GM19324 (cell line): ENCODE measurements at regions not wholly inside any gene's neighbourhood (a gene's known extent, or its start where the extent isn't known, plus 50 kb on each side); places are given as distances from the start of the nearest gene placed in this dataset.
"Not testable (repeated sequence)": the region's sequence is repeated elsewhere in the genome, so short reads cannot be mapped to it uniquely, and the experiment has no call there.

Experiments
- ATAC-seq: cut with Tn5 transposase; IDR thresholded peaks from one replicate; pipeline ENCODE4 v1.9.1; 2021; ENCODE audit warnings: mild to moderate bottlenecking, moderate library complexity; ENCODE audit not compliant: unreplicated experiment, low FRiP score

DNA sequence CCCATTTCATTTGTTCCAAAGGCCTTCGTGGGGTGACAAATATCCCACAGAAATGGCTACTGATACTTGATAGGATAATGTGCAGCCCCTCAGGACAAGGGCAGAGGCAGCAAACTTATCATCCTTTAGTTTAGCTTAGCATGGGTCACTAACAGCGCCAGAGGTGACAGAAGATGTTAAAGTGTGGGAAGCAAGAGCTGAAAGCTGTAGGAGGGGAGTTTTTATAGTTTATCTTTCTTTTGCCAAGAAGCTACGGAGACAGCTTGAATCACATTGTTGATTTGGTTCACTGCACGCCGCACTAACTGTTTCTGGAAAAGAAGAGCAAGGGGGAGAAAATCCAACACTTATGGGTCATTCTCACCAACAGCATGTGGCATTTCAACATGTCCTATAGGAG, 773.9 kb upstream of the MMS22L start:
- no peak for ATAC-seq

DNA sequence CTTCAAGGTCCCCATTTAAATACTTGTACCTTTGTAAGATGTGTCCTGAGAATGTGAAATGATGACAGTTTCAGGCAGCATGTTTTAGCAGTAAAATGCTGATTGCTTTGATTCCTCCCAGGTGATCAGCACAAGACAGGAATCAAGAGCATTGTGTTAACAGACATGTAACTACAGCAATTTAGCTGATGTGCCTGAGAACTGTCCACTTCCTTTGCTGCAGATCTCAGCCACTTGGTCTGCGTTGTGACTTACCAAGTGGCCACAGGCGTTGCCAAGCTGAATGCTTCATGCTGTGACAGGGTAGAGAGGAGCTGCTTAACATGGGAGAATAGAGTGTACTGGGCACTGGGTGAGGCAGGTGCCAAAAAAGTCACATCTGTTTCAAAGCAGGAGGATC, 767.0 kb upstream of the POU3F2 start:
- no peak for ATAC-seq

DNA sequence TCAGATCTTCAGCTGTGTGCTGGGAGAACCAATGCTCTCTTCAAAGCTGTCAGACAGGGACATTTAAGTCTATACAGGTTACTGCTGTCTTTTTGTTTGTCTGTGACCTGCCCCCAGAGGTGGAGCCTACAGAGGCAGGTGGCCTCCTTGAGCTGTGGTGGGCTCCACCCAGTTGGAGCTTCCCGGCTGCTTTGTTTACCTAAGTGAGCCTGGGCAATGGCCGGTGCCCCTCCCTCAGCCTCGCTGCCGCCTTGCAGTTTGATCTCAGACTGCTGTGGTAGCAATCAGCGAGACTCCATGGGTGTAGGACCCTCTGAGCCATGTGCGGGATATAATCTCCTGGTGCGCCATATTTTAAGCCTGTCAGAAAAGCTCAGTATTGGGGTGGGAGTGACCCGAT, 745.8 kb upstream of the POU3F2 start:
- ATAC-seq: not testable (repeated sequence)

DNA sequence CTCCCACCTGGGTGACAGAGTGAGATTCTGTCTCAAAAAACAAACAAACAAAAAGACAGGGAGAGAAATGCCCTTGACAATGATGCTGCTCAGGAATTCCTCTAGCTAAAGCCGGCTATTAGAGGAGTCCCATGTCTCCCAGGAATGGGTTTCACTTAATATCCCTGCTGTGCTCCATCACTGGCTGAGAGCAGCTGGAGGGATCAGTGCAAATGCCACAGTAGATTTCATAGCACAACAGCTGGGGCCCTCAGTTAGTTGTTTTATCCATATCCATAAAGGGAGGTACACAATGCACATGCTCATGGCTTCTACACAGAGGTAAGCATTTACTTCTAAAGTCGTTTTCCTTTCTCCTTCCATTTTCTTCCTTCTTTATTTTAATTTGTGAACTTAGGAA, 742.0 kb upstream of the POU3F2 start:
- no peak for ATAC-seq

DNA sequence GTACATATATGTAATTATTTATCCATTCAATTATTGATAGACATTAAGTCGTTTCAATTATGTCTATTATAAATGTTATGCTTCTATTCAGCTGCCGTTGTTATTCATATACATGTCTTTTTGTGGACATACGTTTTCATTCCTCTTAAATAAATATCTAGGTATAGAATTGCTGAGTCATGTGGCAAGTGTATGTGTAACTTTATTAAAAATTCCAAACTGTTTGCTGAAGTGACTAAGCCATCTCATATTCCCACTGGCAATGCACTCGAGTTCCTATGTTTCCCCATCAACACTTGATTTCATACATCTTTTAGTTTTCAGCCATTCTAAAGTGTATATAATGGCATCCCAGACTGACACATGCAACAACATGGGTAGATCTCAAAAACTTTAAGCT, 739.7 kb upstream of the POU3F2 start:
- no peak for ATAC-seq

DNA sequence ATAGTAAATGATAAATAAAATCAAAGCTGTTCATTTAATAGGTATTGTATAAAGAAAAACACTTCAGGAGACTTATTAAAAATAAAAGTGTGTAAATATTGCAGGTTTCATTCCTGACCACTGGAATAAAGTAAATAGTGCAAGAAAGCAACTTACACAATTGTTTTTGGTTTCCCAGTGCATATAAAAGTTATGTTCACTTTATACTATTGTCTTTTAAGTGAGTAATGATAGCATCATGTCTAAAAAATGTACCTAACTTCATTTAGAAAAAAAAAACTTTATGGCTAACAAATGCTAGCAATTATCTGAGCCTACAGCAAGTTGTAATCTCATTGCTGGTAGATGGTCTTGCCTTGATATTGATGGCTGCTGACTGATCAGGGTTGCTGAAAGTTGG, 726.6 kb upstream of the POU3F2 start:
- no peak for ATAC-seq

DNA sequence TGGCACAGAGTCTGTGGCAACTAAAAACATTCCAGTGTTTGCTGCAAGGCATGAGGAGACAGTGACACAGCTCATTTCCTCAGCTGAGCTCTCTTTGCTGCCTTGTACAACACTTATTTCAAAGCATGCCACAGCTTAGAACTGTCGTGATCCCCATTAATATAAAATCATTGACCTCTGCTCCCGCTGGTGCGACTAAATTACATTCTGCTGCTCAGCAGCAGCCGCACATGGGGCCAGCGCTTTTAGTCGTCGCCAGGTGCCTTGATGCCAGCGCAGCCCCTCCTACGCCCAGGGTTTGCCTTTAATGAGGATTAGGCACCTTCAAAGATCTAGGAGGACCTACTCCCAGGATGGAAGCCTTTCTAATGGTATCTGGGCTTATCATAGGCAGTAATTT, 717.9 kb upstream of the POU3F2 start:
- no peak for ATAC-seq

GRCh38 chr6:98117068-98117467, 717.3 kb upstream of the POU3F2 start:
- no peak for ATAC-seq

DNA sequence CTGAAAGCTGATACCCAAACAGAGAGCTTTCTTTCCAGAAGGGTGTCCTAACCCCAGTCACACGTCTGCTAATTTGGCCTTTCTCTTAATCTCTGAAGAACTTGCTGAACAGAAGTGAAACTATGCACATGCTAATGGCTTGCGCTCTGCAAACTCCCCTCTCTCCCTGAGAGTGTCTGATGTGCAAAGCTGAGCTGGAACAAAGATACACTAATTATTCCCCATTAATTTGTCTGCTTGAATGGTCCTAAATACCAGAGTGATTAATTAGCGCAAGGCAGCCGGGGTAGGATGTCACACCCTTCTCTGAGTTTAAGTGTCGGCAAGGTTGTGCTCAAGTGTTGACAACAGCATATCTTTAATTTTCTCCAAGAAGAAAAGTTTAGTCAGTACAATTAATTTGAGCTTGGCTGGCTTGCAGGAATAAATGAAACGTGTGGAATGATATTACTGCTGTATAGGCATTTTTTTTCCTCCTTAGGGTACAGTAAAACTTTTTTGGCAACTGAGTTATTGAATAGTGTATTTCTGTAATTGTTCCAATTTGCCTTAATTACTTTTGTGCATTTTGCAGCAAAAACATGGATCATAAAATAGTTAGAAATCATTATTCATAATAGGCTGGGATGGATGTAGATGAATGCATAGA, 715.9 kb upstream of the POU3F2 start:
- ATAC-seq: no peak

DNA sequence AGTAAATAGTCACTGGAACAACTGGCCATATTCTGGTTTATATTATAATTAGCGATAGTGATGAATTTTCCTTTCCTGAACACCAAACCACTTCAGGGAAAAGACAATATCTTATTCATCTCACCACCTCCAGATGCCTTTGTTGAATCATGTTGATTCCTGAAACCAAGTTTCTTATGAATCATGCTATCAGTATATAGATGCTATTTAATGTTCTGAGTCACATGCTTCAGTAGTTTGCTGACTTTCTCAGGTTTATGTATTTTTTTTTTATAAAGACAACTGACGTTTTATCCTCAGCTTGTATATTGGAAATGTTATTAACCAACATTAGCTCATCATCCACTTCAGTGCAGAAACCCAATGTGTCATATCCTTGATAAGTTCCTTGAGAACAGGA, 710.2 kb upstream of the POU3F2 start:
- no peak for ATAC-seq

GRCh38 chr6:98131290-98131990, 702.9 kb upstream of the POU3F2 start:
- ATAC-seq: no peak

DNA sequence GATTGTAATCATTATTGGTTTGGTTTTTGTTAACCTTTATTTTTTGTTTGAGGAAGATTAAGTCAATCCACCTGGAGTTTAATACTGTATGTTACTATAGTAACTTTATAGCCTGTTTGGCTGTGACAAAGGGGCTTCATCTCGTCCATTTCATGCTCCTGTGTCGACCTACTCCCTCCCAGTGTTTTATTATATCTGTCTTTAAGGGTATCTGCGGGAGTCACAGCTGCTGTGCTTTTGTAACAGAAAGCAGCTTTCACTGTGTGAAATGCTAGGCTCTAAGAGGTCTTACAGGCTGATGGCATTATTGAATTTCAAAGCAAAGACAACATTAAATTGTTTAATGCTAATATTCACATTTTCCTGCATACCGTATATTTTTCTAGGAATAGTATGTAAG, 698.0 kb upstream of the POU3F2 start:
- ATAC-seq: no peak

- ATAC-seq: no peak
Observed at GRCh38 chr6:98137391-98137790, 697.0 kb upstream of the POU3F2 start.

GRCh38 chr6:98142839-98143238, 691.5 kb upstream of the POU3F2 start:
- no peak for ATAC-seq

- ATAC-seq: no peak
Observed at GRCh38 chr6:98146656-98147055, 687.7 kb upstream of the POU3F2 start.

- no peak for ATAC-seq
Observed at GRCh38 chr6:98156580-98156979, 677.8 kb upstream of the POU3F2 start.

DNA sequence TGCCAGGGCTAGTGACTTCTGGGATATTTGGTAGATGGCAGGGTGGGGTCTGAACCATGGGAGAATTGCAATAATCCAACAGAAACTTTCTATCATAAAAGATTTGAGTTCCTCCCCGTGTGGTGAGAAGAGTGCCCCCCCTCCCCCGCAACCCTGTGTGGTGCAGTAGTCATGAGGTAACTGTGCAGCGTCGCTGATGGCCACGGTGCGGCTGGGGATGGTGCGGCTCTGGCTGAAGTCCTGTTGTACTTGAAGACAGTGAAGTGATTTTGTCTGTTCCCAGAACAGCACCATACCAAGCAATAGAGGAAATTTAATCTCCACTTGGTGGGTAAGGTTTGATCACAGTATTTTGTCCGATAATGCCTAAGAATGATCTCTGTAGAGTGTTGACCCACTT, 654.8 kb upstream of the POU3F2 start:
- no peak for ATAC-seq

GRCh38 chr6:98200084-98200483, 634.3 kb upstream of the POU3F2 start:
- no peak for ATAC-seq

DNA sequence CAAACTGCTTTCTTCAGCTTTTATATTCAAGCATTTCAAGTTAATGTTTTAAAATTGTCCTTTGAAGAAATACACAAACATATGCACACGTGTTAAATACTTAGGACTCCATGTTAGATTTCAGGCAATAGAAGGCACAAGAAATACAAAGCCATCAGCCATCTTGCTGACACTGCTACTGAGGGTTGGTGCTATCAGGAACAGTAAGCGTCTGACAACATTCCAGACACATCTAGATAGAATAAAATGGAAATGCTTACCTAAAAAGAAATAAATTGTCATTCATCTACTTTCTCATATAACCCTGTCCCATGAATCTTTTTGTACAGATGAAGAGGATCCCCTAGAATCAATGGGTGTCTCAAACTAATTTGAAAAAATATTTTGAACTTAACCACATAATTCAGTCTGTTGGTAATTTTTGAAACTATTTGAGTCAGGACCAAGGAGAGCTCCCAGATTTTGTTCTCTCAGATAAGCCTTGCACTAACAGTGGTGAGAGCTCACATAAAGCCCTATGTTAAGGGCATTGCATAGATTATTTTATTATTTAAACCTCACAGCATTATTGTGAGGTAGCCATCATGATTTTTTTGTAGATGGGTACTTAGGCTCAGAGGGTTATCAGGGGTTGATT, 631.1 kb upstream of the POU3F2 start:
- ATAC-seq: no peak

GRCh38 chr6:98212468-98212867, 621.9 kb upstream of the POU3F2 start:
- no peak for ATAC-seq

DNA sequence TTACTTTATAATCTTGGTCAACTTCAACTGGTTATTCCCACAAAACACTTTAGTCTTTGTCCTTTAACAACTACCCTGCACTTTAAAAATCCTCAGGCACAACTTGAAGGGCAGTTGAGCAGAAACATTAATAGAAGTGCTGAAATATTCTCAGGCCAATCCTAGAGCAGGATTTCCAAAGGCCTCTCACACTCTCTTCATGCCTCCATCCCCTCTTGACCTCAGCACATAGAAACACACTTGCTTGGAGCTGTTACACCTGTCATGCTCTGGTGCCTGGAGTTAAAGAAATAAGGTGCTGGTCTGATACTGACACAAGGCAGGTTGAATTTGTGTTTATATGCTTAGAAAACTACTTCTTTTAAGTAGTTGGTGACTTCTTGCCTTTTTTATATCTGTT, 618.8 kb upstream of the POU3F2 start:
- no peak for ATAC-seq

DNA sequence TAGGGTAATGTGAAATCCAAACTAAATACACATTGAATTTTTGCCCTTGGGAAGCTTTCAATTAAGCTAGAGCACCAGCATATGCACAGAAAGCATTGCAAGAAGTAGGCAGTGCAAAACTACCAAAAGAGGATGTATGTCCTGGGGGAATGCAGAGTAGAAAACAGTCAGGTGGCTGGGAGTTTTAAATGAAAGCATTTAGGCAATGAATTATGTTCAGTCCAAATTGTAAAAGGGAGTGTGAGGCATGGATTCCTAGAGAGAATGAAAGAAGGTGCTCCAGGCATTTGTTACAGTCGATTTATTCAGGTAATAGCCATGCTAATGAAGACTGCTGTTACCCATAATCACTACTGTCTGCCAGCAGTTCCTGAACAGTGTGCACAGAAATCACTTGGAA, 604.1 kb upstream of the POU3F2 start:
- no peak for ATAC-seq
